GM19395 (cell line): ENCODE measurements at regions not wholly inside any gene's neighbourhood (a gene's known extent, or its start where the extent isn't known, plus 50 kb on each side); places are given as distances from the start of the nearest gene placed in this dataset.
"Not testable (repeated sequence)": the region's sequence is repeated elsewhere in the genome, so short reads cannot be mapped to it uniquely, and the experiment has no call there.

ENCODE experiments used
- ATAC-seq: cut with Tn5 transposase; IDR thresholded peaks from one replicate; pipeline ENCODE4 v1.9.1; 2021; ENCODE audit warnings: mild to moderate bottlenecking, moderate library complexity; ENCODE audit not compliant: unreplicated experiment

DNA sequence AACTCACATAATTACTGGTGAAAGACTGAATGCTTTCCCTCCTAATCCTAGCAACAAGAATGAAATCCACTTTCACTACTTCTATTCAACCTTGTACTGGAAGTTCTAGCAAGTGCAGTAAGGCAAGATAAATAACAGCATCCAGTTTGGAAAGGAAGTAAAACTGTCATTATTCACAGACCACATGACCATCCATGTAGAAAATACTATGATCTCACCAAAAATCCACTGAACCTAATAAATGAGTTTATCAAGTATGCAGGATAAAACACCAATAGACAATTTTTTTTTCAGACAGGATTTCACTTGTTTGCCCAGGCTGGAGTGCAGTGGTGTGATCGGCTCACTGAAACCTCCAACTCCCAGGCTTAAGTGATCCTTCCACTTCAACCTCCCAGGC lies 117.7 kb downstream of the TMEM167A start:
- ATAC-seq: no peak

DNA sequence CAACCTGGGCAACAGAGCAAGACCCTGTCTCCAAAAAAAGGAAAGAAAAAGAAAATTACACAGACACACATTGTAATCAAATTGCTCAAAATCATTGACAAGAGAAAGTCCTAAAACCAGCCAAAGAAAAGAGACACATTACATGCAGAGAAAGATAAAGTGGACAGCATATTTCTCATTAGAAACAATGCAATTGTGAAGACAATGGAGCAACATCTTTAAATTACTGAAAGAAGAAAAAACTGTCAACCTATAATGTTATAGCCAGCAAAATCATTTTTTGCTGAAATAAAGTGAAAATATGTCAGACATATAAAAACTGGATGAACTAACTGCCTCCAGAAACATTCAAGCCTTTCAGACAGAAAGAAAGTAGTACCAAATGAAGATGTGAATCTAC lies 120.6 kb downstream of the TMEM167A start:
- no peak for ATAC-seq

- no peak for ATAC-seq
Measured at GRCh38 chr5:82952326-82952725, 124.9 kb downstream of the TMEM167A start.

GRCh38 chr5:82944267-82944666 lies 132.9 kb downstream of the TMEM167A start:
- ATAC-seq: not testable (repeated sequence)

DNA sequence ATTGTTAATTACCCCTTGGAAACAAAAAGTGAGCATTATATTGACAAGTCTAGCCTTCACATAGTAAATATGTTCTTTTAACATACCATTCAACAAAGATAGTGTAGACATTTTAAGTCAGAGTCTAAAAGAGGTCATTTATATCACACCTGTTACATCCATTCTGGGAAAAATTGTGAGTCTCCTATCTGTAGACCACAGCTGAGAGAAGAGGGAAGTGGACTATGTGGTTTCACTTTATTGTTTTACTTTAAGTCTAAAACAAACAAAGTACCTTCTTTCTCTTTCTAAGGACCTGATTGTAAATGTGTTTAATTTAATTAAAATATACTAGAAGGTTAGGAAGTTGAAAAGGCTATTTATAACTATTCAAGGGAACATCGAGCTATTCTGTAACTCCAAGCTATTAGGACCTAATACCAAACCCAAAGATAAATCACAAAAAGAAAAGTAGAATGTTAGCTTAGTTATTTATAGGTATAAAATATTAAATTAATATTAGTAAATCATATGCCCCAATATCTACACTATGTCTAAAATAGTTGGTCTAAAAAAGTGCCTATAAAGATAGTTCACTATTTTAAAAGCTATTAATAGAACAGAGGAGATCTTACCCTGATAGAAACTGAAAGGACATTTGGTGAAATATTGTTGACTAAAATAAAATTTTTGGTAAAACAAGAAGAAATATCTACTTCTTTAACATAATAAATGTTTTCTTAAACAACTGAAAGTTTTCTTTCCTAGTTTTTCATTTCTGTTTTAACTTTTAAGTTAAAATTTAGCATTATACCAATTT lies 134.9 kb downstream of the TMEM167A start:
- no peak for ATAC-seq

DNA sequence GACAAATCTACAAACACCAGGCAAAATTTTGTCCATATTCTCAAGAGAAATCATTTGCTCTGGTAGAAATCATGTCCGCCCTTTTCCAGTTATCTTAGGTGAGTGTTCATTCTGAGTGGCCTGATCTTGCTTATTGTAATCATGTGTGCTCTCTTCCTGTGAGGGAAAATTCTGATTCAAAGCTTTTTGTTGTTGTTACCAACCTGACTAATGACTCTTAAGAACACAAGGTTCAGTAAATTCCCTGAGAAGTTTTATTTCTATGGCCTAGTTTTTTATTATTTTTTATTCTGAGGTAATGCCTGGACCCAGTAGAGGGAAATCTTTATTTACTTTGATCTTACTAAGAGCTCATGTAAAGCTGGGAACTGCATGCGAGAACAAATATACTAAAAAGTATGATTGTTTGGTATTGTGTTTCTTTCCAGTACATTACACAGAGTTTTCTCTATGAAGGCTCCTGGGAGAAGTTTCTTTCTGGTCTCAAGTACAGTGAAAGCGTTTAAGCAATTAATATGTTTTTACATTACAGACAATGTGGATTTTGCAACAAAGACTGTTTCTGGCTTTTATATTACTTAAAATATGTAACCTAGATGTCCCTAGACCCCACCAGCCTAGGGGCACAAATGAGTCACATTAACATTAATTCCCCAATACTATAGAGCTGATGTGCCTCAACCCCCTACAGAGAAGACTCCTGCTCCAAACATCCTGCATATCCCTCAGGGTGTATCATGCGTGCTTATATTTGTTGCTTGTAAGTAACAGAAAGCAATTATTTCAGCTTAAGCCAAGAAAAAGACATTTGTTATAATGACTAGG lies 138.1 kb downstream of the TMEM167A start:
- no peak for ATAC-seq

DNA sequence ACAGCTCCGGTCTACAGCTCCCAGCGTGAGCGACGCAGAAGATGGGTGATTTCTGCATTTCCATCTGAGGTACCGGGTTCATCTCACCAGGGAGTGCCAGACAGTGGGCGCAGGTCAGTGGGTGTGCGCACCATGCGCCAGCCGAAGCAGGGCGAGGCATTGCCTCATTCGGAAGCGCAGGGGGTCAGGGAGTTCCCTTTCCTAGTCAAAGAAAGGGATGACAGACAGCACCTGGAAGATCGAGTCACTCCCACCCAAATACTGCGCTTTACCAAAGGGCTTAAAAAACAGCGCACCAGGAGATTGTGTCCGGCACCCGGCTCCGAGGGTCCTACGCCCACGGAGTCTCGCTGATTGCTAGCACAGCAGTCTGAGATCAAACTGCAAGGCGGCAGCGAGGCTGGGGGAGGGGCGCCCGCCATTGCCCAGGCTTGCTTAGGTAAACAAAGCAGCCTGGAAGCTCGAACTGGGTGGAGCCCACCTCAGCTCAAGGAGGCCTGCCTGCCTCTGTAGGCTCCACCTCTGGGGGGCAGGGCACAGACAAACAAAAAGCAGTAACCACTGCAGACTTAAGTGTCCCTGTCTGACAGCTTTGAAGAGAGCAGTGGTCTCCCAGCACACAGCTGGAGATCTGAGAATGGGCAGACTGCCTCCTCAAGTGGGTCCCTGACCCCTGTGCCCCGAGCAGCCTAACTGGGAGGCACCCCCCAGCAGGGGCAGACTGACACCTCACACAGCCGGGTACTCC lies 144.5 kb downstream of the TMEM167A start:
- ATAC-seq: not testable (repeated sequence)

GRCh38 chr5:82931110-82931509 lies 146.1 kb downstream of the TMEM167A start:
- ATAC-seq: no peak

DNA sequence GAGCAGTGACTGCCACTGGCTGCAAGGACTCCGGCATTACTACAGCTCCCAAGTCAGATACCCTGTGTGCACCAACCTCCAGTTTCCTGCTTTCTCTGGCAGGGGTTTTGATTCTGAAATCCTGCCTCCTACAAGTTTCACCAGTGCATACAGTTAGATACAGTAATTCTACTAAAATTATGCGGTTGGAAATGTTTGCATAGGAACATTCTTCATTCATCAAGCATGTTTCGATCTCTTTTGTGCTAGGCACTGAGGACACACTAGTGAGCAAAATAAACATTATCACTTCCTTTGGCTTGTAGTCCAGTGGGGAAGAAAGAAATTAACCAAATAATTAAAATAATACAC lies 152.2 kb downstream of the TMEM167A start:
- ATAC-seq: no peak

DNA sequence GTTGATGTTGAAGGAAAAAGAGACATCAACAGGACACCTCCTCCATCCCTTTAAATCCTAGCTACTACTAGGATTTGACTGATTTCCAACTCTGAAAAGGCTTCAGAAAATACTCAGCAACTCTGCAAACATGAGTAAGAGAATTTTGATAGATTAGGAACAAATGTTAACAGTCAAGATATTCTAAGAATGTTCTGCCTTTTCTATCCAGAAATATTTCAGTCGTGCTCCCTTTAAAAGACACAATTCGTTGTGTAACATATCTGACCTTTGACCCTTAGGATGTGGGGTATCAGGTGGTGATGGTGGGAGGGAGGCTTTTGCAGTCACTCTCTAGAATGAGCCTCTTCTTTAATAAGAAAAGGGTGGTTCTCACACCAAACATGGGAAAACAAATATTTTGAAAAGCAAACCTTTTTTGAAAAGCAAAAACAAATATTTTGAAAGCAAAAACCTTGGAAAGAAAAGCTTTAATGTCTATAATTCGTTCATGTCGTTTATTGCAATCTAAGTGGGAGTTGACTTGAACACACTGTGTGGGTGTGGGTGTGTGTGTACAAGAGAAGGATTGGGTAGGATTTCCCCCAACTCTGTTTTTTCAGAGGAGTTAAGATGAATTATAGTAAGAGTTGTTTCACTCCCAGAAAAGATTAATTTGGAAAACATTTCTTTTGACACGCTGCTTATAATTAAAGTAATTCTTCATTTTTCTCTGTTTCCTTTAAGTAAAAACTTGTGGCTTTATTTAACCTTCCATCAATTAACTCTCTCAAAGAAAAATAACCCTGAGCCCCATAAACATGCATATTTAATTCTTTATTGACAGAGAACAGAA lies 152.8 kb downstream of the TMEM167A start:
- ATAC-seq: no peak

DNA sequence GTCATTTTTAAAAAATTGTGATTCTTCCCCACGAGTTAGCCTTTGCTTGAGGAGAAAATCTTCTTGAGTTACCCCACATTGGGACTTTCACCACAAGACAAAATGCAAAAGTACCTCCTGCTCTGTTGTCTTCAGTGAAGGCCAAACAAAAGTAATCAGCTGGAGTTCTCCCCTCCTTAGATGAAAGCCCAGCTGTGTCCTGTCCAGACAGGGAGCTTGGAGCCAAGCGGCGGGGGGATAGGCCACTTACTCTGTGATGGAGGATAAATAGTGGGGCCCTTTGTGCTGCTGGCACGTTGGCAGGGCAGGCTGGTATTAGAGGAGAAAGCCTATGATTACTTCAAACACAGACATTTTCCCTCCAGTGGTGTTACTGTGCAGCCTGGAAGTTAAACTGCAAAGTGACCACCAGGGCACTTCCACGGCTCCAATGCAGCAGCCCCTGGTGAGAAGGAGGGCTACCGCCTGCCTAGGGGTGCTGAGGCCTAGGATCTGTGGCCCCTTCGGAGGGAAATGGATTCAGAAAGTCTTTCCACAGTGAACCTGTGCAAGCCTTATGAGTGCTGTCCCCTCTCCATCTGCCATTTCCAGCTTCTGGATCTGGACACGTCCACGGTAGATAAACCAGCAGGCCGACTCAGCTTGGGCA lies 155.0 kb downstream of the TMEM167A start:
- no peak for ATAC-seq

DNA sequence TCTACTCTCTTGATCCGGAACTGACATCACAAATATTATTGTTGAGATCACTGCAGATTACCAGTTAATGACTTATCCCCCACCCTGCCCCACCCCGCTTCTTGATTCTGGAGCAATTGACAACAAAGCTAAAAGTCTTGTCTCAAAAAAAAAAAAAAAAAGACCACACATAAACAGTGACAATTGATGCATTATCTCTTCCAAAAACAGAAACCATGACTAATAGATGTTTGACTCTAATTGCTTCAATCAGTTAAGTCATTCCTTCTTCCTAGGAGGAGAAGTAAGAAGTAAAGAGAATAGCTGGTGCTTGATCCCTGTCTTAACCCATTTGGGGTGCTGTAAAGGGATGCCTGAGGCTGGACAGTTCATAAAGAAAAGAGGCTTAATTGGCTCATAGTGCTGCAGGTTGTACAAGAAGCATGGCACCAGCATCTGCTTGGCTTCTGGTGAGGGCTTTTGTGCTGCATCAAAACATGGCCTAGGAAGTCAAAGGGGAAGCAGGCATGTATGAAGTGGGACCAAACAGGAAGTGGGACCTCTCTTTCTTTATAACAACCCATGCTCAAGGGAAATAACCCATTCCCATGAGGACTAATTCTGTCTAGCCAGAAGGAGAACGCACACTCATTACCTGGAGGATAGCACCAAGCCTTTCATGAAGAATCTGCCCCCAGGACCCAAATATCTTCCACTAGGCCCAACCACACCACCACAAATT lies 158.7 kb downstream of the TMEM167A start:
- ATAC-seq: no peak

- ATAC-seq: peak; percentile 88
Measured at GRCh38 chr5:82917584-82917983, 159.6 kb downstream of the TMEM167A start.

- no peak for ATAC-seq
Measured at GRCh38 chr5:82913971-82914370, 163.2 kb downstream of the TMEM167A start.

DNA sequence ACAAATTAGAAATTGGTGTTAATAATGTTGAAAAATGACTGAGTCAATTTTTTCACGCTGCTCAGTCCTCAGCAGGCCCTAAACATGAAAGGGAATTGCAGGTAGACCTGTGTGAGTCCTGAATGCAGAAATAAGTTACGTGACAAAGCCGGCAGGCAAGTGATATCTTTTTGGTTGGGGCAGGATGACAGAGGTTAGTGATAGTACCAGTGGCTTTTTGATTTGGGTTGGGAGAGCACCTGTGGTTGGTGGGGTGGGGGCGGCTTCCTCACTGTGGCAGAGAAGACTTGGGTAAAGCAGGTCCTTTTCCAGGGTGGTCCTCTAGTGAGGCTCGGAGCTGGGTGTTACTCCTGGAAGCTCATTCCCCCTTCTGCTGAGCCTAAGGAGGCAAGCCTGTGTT lies 164.7 kb downstream of the TMEM167A start:
- ATAC-seq: no peak

- ATAC-seq: no peak
Measured at GRCh38 chr5:82911910-82912309, 165.3 kb downstream of the TMEM167A start.

- ATAC-seq: no peak
Measured at GRCh38 chr5:82910905-82911304, 166.3 kb downstream of the TMEM167A start.

GRCh38 chr5:82910491-82910890 lies 166.7 kb downstream of the TMEM167A start:
- ATAC-seq: no peak

GRCh38 chr5:82909771-82910170 lies 167.4 kb downstream of the TMEM167A start:
- ATAC-seq: no peak
